ENCODE measurements at regions not wholly inside any gene's neighbourhood (a gene's known extent, or its start where the extent isn't known, plus 50 kb on each side); places are given as distances from the start of the nearest gene placed in this dataset.

DNA sequence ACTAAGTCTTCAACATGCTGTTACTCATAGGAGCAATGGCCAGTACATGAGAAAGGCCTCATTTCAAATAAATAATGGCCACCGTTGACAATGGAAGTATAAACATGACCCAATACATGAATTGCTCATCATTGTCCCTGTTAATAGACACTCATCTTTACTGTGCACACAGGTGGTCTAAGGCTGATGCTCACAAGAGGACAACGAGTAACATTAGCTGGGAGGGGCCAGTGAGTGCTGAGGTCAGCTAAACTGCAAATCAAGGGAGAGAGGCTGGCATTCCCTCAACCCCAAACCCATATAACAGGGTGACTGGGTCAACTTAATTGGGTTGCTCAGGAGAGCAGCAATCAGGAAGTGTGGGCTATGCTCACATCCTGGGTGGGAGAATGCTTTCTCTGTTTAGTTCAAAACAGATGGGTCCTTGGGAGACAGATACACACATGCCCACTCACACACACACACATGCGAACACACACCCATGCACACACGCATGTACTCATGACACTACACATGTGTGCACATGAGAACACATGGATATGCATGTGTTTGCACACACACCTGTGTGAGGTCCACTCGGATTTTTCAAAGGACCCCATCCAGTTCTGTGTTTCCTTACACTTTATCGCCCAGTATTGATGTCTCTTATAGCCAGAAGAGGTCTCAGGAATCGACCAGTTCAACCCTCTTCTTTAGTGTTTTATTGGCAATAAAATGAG, 172.0 kb downstream of the INHBB start:
- H3K9ac ChIP-seq (ENCODE audit: low read depth, low read length): no peak overlapping the region
- H3K36me3 ChIP-seq (ENCODE audit: insufficient read depth, low read length): no peaks in the 10 kb centered on the region
- H3K4me1 ChIP-seq (ENCODE audit: insufficient read depth, low read length): no peaks in the 10 kb centered on the region
- H3K9me3 ChIP-seq (ENCODE audit: control insufficient read depth, insufficient read depth, low read length): no peaks in the 10 kb centered on the region

DNA sequence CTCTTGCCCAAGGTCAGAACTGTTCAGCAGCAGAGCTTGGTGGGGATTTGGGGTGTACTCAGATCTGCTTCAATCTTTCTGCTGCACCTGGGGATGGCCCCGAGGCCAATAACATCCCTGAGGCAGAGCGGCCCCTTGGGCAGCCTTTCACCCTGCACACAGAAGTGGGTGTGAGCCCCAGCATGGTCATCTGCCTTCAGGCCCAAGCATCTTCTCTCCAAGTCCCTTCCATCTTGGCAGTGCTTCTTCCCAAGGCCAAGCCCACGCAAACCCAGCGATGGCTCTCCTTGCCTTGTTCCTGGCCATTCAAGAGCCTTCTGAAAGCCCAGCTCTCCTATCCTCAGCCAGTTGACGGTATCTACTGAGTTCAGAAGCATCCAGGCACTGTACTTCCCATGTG, 172.9 kb downstream of the INHBB start:
- Histone ChIP-seq H3K36me3 (ENCODE audit: insufficient read depth, low read length) (no peaks in the 10 kb centered on the region), H3K9me3 (ENCODE audit: control insufficient read depth, insufficient read depth, low read length) (no peaks in the 10 kb centered on the region), H3K9ac (ENCODE audit: low read depth, low read length) (no peak overlapping the region), H3K4me1 (ENCODE audit: insufficient read depth, low read length) (no peaks in the 10 kb centered on the region)

DNA sequence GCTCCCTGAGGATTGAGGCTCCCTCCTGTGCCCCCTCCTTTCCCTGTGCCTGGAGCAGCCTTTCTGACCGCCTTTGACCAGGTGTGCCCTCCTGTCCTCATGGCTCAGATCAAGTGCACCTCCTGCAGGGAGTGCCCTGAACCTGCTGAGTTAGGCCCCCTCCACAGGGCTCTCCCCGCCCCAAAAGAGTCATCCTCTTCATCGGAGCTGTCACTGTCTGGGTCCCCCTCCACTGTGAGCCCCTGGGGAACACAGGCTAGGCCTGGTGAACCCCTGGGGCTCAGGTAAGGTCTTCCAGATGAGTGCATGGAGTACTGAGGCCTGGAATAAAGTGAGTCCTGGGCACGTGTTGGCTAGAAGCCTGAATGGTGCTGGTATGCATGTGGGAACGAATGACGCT, 173.5 kb downstream of the INHBB start:
- H3K36me3 ChIP-seq (ENCODE audit: insufficient read depth, low read length): no peaks in the 10 kb centered on the region
- H3K4me1 ChIP-seq (ENCODE audit: insufficient read depth, low read length): no peaks in the 10 kb centered on the region
- H3K9me3 ChIP-seq (ENCODE audit: control insufficient read depth, insufficient read depth, low read length): no peaks in the 10 kb centered on the region
- H3K9ac ChIP-seq (ENCODE audit: low read depth, low read length): no peak overlapping the region

DNA sequence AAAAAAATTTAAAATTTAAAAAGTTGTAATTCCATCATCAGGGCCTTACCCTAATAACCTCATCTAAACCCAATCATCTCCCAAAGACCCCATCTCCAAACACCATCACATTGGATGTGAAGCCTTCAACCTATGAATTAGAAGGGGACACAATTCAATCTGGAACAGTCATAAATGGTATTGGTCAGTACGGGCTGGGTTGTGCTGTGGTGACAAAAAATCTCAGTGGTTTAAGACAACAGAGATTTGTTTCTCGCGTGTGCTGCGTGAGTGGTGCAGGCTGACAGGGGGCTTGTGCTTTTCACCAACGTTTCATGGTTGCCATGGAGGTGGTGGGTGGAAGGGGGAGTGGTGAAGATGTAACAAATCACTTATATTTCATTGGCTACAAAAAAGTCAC, 174.5 kb downstream of the INHBB start:
- H3K9ac ChIP-seq (ENCODE audit: low read depth, low read length): no peak overlapping the region
- H3K36me3 ChIP-seq (ENCODE audit: insufficient read depth, low read length): no peaks in the 10 kb centered on the region
- peaks cover 4% of the 10 kb centered on the region; the same call in 1 of the 2 replicates for H3K4me1 ChIP-seq (ENCODE audit: insufficient read depth, low read length)
- H3K9me3 ChIP-seq (ENCODE audit: control insufficient read depth, insufficient read depth, low read length): no peaks in the 10 kb centered on the region

DNA sequence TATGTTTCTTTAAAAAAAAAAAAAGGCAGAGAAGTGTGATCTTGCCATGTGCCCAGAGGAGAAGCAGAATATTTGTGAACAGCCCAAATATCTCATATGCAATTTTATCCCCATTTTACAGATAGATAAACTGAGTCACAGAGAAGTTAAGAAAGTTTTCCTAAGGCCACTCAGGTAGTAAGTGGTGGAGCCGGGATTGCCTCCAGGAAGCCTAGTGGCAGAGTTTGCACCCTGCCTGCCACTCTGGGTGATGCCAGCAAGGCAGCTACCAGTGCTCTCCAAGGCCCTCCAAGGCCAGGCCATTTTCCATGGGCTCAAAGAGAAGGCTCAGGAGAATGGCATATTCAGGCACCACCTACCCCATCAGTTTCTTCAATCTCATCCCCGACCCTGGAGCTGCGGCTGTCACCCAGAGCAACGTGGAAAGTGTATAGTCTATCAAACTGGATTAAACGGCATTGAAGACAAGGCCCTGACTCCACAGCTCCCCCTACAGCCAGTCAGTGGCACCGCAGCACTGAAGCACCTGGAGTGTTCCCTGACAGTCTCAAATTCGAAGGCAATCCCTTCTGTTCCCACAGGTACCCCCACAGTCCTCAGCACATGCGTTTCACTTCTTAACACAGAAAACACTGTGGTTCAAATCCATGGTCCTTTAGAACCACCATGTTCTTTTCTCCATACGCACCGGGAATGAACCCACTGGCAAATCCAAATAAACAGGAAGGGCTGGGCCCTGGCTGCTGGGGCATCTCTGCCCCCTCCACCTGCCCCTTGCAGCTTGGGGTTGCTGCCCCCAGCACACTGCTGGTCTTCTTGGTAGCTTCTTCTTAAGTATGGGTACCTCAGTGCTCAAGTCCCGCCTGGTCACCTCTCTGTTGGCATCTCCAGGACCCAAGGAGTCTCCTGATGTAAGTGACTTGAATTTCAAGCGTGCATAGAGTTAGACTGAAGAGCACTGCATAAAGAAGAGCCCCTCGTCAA, 175.3 kb downstream of the INHBB start:
- Histone ChIP-seq H3K4me1 (ENCODE audit: insufficient read depth, low read length) (peaks cover 12% of the 10 kb centered on the region), H3K9ac (ENCODE audit: low read depth, low read length) (no peak overlapping the region), H3K36me3 (ENCODE audit: insufficient read depth, low read length) (no peaks in the 10 kb centered on the region), H3K9me3 (ENCODE audit: control insufficient read depth, insufficient read depth, low read length) (no peaks in the 10 kb centered on the region)

DNA sequence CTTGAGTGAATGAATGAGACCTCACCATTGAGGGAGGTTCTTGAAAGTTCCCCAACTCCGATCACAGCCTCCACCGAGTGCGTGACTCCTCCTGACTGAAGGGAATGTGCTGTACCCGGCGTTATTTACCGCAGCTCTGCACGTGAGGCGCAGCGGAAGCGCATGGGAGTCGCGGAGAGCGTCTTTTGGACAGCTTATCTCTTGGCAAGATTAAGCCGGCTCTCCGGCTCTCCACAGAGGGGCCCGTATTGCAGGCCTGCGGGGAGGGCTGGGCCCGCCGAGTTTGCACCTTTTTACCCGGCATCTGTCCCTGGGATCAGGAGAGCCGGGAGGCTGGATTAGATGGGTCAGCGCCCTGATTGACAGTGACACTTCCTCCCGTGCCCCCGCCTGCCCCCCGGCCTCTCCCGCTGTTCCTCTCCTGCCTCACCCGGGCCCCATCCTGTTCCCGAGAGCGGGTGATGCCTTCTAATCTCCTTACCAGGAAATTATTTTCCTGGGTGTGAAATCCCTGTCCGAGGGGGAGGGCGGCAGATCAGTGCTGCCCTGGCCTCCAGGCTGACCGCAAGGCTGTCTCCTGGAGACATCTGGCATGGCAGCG, 176.3 kb downstream of the INHBB start:
- Histone ChIP-seq H3K36me3 (ENCODE audit: insufficient read depth, low read length) (no peaks in the 10 kb centered on the region), H3K4me1 (ENCODE audit: insufficient read depth, low read length) (peaks cover 19% of the 10 kb centered on the region), H3K9ac (ENCODE audit: low read depth, low read length) (no peak overlapping the region), H3K9me3 (ENCODE audit: control insufficient read depth, insufficient read depth, low read length) (no peaks in the 10 kb centered on the region)

DNA sequence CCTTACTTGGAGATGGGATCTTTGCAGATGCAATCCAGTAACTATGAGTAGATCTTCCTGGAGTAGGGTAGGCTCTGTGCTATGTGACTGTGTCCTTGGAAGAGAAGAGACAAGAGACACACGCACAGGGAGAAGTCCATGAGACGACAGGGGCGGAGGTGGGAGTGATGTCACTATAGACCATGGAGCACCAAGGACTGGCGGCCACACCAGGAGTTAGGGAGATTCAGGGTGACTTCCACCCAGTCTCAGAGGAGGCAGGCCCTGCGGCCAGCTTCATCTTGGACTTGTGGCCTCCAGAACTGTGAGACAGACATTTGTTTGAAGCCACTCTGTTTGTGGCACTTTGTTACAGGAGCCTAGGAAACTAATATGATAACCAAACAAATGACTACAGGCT, 177.8 kb downstream of the INHBB start:
- Histone ChIP-seq H3K36me3 (ENCODE audit: insufficient read depth, low read length) (no peaks in the 10 kb centered on the region), H3K9ac (ENCODE audit: low read depth, low read length) (no peak overlapping the region), H3K4me1 (ENCODE audit: insufficient read depth, low read length) (peaks cover 19% of the 10 kb centered on the region), H3K9me3 (ENCODE audit: control insufficient read depth, insufficient read depth, low read length) (no peaks in the 10 kb centered on the region)

DNA sequence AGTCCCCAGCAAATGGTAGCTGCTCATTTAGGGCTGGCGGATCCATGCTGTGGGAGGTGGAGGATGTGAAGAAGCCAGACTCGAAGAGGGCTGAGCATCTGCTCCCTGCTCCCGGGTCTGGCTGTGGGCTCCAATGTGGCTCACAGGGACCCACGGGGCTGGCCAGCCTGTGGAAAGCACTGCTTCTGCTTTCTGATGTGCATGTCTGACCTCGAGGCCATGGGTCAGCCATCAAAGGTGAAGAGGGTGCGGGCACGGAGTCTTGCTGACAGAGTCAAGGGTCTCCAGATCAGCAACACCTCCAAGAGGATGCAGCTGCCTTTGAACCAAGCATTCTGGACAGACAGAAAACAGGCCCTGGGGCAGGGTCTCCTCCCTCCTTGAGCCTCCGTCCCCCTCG, 178.2 kb downstream of the INHBB start:
- Histone ChIP-seq H3K36me3 (ENCODE audit: insufficient read depth, low read length) (no peaks in the 10 kb centered on the region), H3K9ac (ENCODE audit: low read depth, low read length) (no peak overlapping the region), H3K9me3 (ENCODE audit: control insufficient read depth, insufficient read depth, low read length) (no peaks in the 10 kb centered on the region), H3K4me1 (ENCODE audit: insufficient read depth, low read length) (peaks cover 19% of the 10 kb centered on the region)

DNA sequence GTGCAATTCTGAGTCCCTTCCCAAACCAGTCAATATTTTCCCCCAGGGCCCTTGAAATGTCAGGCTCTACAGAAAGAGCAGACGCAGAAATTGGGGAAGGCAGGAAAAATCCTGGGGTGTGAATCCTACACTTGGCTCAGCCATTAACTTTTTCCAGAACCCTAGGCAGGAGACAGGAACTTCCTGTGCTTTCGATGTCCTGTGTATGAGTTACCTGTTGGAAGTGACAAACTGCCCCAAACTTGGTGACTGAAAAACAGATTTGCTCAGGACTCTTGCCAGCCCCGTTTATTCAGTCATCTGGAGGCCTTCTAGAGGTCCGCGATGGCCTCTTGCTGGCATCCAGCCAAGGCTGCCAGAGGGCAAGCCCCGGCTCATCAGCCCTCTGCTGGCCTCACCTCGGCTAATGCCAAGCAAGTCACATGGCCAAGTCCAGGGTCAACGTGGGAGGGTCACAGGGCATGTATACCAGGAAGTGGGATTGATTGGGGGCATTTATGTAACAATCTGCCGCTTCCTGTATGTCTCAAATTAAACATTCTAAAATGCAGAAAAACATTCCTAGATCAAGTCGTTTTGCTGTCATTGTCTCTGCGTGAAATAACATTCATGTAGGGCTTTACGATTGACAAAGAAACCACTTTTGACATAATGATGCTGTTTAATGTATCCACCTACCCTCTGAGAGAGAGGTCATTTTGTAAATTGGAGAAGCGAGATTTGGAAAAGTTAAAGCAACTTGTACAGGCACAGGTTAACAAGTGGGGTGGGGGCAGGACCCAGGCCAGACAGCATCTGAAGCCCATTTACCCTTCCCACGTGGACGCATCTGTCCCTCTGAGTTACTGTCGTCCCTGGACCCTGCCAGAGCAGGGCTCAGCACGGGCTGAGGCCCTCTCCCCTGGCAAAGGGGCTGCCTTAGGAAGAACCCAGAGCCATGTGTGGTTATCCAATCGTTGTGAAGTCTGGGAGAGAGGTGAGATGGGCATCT, 179.4 kb downstream of the INHBB start:
- Histone ChIP-seq H3K36me3 (ENCODE audit: insufficient read depth, low read length) (no peaks in the 10 kb centered on the region), H3K9me3 (ENCODE audit: control insufficient read depth, insufficient read depth, low read length) (no peaks in the 10 kb centered on the region), H3K9ac (ENCODE audit: low read depth, low read length) (no peak overlapping the region), H3K4me1 (ENCODE audit: insufficient read depth, low read length) (peaks cover 19% of the 10 kb centered on the region)

DNA sequence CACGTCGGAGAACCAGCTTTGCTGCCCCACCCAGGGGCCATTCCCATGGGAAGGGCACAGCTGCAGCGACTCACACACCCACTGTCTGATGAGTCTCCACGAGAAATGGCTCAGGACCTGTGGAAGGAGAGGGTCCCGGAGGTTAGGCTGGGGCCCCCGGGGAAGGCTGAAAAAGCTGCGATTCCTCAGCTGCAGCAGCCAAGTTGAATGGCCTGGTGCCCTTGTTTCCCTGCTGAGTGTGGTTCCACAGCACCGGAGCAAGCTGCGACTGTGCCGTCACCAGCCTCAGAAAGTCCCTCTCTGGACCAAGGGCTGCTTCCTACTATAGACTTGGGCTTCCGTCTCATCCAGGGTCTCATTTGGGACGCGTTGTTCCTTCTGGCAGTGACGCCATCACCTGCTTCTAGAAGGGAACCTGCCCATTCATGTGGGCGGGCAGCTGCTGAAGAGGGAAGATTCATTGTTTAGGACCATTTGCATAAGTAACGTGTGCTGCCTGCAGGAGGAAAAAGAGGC, 180.2 kb downstream of the INHBB start:
- Histone ChIP-seq H3K4me1 (ENCODE audit: insufficient read depth, low read length) (peaks cover 19% of the 10 kb centered on the region), H3K36me3 (ENCODE audit: insufficient read depth, low read length) (no peaks in the 10 kb centered on the region), H3K9me3 (ENCODE audit: control insufficient read depth, insufficient read depth, low read length) (no peaks in the 10 kb centered on the region), H3K9ac (ENCODE audit: low read depth, low read length) (no peak overlapping the region)

DNA sequence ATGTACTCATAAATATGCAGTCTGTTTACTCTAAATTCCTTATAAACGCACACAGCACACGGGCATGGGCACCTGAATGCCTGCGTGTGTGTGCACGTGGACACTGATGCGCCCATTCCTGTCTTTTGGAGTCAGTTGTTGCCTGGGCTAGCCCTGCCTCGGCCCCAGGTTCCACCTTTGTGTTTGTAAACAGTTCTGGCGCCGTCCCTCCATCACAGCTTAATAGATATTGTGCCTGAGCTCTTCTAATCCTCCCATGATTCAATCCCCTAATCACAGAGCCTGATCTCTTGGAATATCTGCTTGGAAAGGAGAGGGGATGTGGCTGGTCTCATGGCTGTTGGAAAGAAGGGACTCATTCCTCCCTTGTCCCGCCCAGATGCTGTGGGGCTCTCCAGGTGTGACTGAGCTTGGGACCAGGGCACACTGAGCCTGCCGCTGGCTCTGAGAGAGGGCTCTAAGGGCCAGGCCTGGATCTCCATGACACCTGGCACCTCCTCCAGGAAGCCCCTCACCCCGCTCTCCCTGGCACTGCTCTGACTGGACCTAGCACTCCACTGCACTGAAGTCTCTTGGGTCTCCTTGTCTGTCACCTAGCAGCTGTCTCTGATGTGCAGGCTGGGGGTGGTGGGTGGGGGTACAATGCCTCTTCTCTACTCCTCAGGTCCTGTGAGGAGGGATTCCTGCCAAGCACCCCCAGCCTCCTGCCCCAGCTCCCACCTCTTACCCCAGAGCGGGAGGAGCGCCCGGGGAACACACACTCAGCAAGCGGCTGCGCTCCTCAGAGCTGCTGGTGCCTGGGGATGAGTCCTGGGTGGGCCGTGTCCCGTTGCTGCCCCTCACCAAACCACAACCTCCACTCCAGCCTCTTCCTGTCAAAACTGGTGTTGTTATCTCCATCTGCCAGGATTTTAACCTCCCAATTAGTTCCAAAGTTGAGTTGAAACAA, 181.3 kb downstream of the INHBB start:
- peaks cover 19% of the 10 kb centered on the region for H3K4me1 ChIP-seq (ENCODE audit: insufficient read depth, low read length)
- no peaks in the 10 kb centered on the region for H3K36me3 ChIP-seq (ENCODE audit: insufficient read depth, low read length)
- no peaks in the 10 kb centered on the region for H3K9me3 ChIP-seq (ENCODE audit: control insufficient read depth, insufficient read depth, low read length)
- no peak overlapping the region for H3K9ac ChIP-seq (ENCODE audit: low read depth, low read length)

DNA sequence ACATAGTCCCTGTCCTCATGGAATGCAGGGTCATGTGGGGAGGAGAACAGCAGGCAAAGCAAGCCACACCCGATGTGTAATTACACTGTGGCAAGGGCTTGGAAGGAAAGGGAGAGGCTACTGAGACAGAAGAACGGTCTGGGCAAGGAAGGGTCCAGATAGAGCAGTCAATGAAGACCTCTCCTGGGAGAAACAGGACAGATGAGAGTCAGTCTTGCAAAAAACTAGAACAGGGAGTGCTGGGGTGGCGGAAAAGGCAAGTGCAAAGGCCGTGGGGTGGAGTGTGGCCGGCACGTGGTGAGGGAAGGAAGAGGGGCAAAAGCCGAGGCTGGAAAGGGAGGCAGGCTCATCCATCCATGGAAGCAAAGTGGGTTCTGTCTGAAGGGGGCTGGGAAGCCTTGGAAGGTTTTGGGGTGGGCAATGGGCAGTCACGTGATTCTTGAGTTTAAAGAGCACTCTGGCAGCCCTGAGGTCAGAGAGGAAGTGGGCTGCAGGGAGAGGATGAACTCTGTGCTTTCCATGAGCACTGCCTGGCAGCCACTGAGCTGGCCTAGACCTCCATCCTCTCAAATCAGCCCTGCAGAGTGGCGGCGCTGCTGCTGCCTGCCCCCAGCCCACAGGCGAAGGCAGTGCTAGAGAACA, 182.2 kb downstream of the INHBB start:
- H3K9ac ChIP-seq (ENCODE audit: low read depth, low read length): no peak overlapping the region
- H3K36me3 ChIP-seq (ENCODE audit: insufficient read depth, low read length): no peaks in the 10 kb centered on the region
- peaks cover 19% of the 10 kb centered on the region for H3K4me1 ChIP-seq (ENCODE audit: insufficient read depth, low read length)
- H3K9me3 ChIP-seq (ENCODE audit: control insufficient read depth, insufficient read depth, low read length): no peaks in the 10 kb centered on the region
